ENCODE measurements at regions not wholly inside any gene's neighbourhood (a gene's known extent, or its start where the extent isn't known, plus 50 kb on each side); places are given as distances from the start of the nearest gene placed in this dataset.

- ChIA-PET CTCF (no interaction called here), POLR2A (no interaction called here)
- no peak overlapping the region for H3K27ac Mint-ChIP-seq (ENCODE audit: unreplicated experiment)
- no peak overlapping the region for H3K4me3 Mint-ChIP-seq (ENCODE audit: unreplicated experiment)
- intact Hi-C loops (cut with micrococcal nuclease; ENCODE audit: unreplicated experiment) = no loop called here
- no peaks in the 10 kb centered on the region for H3K4me1 Mint-ChIP-seq (ENCODE audit: low read depth, unreplicated experiment)
- Histone ChIP-seq H3K9me3 (no peaks in the 10 kb centered on the region), H3K27me3 (replicated peaks; ENCODE audit: control insufficient read depth, insufficient read depth, low read length) (no peaks in the 10 kb centered on the region), H3K36me3 (ENCODE audit: control insufficient read depth, insufficient read depth, low read length) (no peaks in the 10 kb centered on the region), H3K4me3 (ENCODE audit: low read depth, low read length) (no peak overlapping the region), H3K4me1 (no peaks in the 10 kb centered on the region)
- TF ChIP-seq CTCF (IDR thresholded peaks at IDR 0.05; ENCODE audit: insufficient read depth in 1 of 2, low read depth in 1 of 2, low read length in 1 of 2, severe bottlenecking in 1 of 2, unreplicated experiment in 1 of 2) = no peak
- BruUV-seq (replicated peaks) = no TSS peak
- H3K36me3 Mint-ChIP-seq (ENCODE audit: insufficient read depth, unreplicated experiment) = no peaks in the 10 kb centered on the region
- H3K9me3 Mint-ChIP-seq (ENCODE audit: unreplicated experiment) = no peaks in the 10 kb centered on the region
- no peak for DNase-seq
- no peaks in the 10 kb centered on the region for H3K27me3 Mint-ChIP-seq (ENCODE audit: insufficient read depth, unreplicated experiment)
These were observed 1735.9 kb downstream of the TP53TG3F start for GRCh38 chr16:35195173-35195863.

GRCh38 chr16:35195864-35196216 is 1736.4 kb downstream of the TP53TG3F start:
- no peaks in the 10 kb centered on the region for H3K36me3 Mint-ChIP-seq (ENCODE audit: insufficient read depth, unreplicated experiment)
- Histone ChIP-seq H3K27me3 (replicated peaks; ENCODE audit: control insufficient read depth, insufficient read depth, low read length) (no peaks in the 10 kb centered on the region), H3K36me3 (ENCODE audit: control insufficient read depth, insufficient read depth, low read length) (no peaks in the 10 kb centered on the region), H3K9me3 (no peaks in the 10 kb centered on the region), H3K4me3 (ENCODE audit: low read depth, low read length) (no peak overlapping the region), H3K4me1 (no peaks in the 10 kb centered on the region)
- no peaks in the 10 kb centered on the region for H3K9me3 Mint-ChIP-seq (ENCODE audit: unreplicated experiment)
- no peak overlapping the region for H3K4me3 Mint-ChIP-seq (ENCODE audit: unreplicated experiment)
- intact Hi-C loops (cut with micrococcal nuclease; ENCODE audit: unreplicated experiment) = no loop called here
- no peaks in the 10 kb centered on the region for H3K27me3 Mint-ChIP-seq (ENCODE audit: insufficient read depth, unreplicated experiment)
- no peak for DNase-seq
- TF ChIP-seq CTCF (IDR thresholded peaks at IDR 0.05; ENCODE audit: insufficient read depth in 1 of 2, low read depth in 1 of 2, low read length in 1 of 2, severe bottlenecking in 1 of 2, unreplicated experiment in 1 of 2) = no peak
- H3K4me1 Mint-ChIP-seq (ENCODE audit: low read depth, unreplicated experiment) = no peaks in the 10 kb centered on the region
- H3K27ac Mint-ChIP-seq (ENCODE audit: unreplicated experiment) = no peak overlapping the region
- ChIA-PET POLR2A (no interaction called here), CTCF (no interaction called here)
- no TSS peak for BruUV-seq (replicated peaks)

DNA sequence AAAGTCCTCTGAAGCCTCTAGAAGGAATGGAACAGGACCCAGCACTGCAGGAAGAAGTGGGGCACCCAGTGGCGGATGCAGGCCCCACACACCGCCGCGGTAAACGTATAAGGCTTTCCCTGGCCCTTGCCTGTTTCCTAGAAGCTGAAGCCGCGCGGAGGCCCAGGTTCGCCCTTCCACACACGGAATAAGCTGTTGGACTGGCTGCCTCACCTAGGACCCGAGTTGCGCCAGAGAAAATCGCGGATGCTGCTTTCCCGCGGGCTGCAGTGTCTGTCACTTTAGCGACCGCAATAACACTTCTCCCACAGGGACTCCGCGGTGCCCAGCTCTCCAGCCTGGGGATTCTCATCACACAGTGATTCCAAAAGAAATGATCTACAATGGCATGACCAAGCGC is 1736.9 kb downstream of the TP53TG3F start:
- TF ChIP-seq CTCF (IDR thresholded peaks at IDR 0.05; ENCODE audit: insufficient read depth in 1 of 2, low read depth in 1 of 2, low read length in 1 of 2, severe bottlenecking in 1 of 2, unreplicated experiment in 1 of 2) = no peak
- Mint-ChIP-seq H3K9me3 (ENCODE audit: unreplicated experiment) (no peaks in the 10 kb centered on the region), H3K27me3 (ENCODE audit: insufficient read depth, unreplicated experiment) (no peaks in the 10 kb centered on the region), H3K4me1 (ENCODE audit: low read depth, unreplicated experiment) (no peaks in the 10 kb centered on the region), H3K27ac (ENCODE audit: unreplicated experiment) (no peak overlapping the region), H3K4me3 (ENCODE audit: unreplicated experiment) (no peak overlapping the region), H3K36me3 (ENCODE audit: insufficient read depth, unreplicated experiment) (no peaks in the 10 kb centered on the region)
- BruUV-seq (replicated peaks) = no TSS peak
- Histone ChIP-seq H3K4me3 (ENCODE audit: low read depth, low read length) (no peak overlapping the region), H3K27me3 (replicated peaks; ENCODE audit: control insufficient read depth, insufficient read depth, low read length) (no peaks in the 10 kb centered on the region), H3K9me3 (no peaks in the 10 kb centered on the region), H3K36me3 (ENCODE audit: control insufficient read depth, insufficient read depth, low read length) (no peaks in the 10 kb centered on the region), H3K4me1 (no peaks in the 10 kb centered on the region)
- intact Hi-C loops (cut with micrococcal nuclease; ENCODE audit: unreplicated experiment) = no loop called here
- ChIA-PET POLR2A (no interaction called here), CTCF (no interaction called here)
- DNase-seq = no peak
